Esophagus (tissue), 2 donors: ENCODE measurements at regions not wholly inside any gene's neighbourhood (a gene's known extent, or its start where the extent isn't known, plus 50 kb on each side); places are given as distances from the start of the nearest gene placed in this dataset.
"Not testable (repeated sequence)": the region's sequence is repeated elsewhere in the genome, so short reads cannot be mapped to it uniquely, and the experiment has no call there.

Experiments used
- H3K27ac ChIP-seq, 2 donors: one replicate each; pipeline ENCODE4 v1.5.1; 2013; ENCODE audit warnings: low read depth in 2 of 2, mild to moderate bottlenecking in 2 of 2, inconsistent platforms in 1 of 2, low read length in 1 of 2, moderate library complexity in 1 of 2
- H3K27me3 ChIP-seq, 2 donors: one replicate each; pipeline ENCODE4 v1.6.1; 2013; ENCODE audit warnings: low read length in 2 of 2, control low read depth in 1 of 2, mild to moderate bottlenecking in 1 of 2; ENCODE audit not compliant: insufficient read depth in 2 of 2, control insufficient read depth in 1 of 2
- H3K36me3 ChIP-seq, 2 donors: one replicate each; pipeline ENCODE4 v1.6.1; 2013; ENCODE audit warnings: low read length in 1 of 2; ENCODE audit not compliant: control insufficient read depth in 2 of 2, insufficient read depth in 2 of 2
- H3K4me1 ChIP-seq, 2 donors: one replicate each; pipeline ENCODE4 v1.6.1; 2013; ENCODE audit warnings: low read length in 1 of 2; ENCODE audit not compliant: control insufficient read depth in 2 of 2, insufficient read depth in 2 of 2
- H3K4me3 ChIP-seq, 2 donors: one replicate each; pipeline ENCODE4 v1.5.1; 2013; ENCODE audit warnings: low read length in 2 of 2, mild to moderate bottlenecking in 2 of 2, low read depth in 1 of 2, moderate library complexity in 1 of 2
- H3K9me3 ChIP-seq, 2 donors: one replicate each; pipeline ENCODE4 v1.6.1; 2013; ENCODE audit warnings: mild to moderate bottlenecking in 2 of 2, low read depth in 1 of 2, low read length in 1 of 2, moderate library complexity in 1 of 2; ENCODE audit not compliant: control insufficient read depth in 2 of 2, insufficient read depth in 1 of 2
- WGBS, 2 donors: extraction: QIAGEN DNeasy Blood & Tissue Kit; methylation state at CpG; one replicate each; pipeline ENCODE4 v1.1.7; 2013; 5-methylcytosine and 5-hydroxymethylcytosine counted together
- donor health status: healthy with polysubstance abuse.
- donor health status: Bipolar disorder and iron deficiency.

DNA sequence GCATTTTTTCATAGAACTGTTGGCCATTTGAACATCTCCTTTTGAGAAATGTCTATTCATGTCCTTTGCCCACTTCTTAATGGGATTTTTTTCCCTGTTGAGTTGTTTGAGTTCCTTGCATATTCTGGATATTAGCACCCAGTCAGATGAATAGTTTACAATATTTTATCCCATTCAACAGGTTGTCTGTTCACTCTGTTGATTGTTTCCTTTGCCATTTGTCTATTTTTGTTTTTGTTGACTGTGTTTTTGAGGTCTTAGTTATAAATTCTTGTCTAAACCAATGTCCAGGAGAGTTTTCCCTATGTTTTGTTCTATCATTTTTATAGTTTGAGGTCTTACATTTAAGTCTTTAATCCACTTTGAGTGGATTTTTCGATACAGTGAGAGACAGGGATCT lies 139.0 kb upstream of the TNPO1 start:
- Histone ChIP-seq H3K36me3 (no peaks in the 10 kb centered on the region), H3K4me3 (no peak overlapping the region), H3K4me1 (no peaks in the 10 kb centered on the region), H3K27ac (no peak overlapping the region), H3K9me3 (no peaks in the 10 kb centered on the region), H3K27me3 (no peaks in the 10 kb centered on the region)
- WGBS, 2 donors: 55 to 78% methylated on average over 1 of the region's 1 CpG

DNA sequence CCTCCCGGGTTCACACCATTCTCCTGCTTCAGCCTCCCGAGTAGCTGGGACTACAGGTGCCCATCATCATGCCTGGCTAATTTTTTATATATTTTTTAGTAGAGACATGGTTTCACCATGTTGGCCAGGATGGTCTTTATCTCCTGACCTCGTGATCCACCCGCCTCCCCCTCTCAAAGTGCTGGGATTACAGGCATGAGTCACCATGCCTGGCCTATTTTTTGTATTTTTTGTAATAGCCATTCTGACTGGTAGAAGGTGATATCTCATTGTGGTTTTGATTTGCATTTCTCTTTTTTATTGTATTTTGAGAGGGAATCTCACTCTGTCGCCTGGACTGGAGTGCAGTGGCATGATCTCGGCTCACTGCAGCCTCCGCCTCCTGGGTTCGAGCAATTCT lies 139.6 kb upstream of the TNPO1 start:
- H3K4me1 ChIP-seq: not testable (repeated sequence)
- WGBS, 2 donors: 92 to 94% methylated on average over 8 of the region's 8 CpGs

DNA sequence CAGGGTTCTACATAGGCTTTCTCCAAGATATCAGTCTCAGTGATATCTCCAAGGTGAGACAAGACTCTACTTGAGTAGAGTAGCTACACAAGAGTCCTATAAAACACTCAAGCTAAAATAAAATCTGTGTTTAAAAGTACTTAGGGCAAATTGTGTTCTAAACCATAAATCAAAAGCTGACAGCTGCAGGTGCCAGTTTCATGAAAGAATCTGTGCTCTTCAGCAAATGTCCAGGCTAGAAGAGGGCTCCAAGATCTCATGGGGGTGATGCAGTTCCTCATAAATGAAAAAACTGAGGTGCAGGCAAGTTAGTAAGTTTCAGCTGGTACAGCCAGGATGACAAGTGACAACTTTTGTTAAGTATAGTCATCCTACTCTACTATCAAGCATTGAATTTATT lies 142.8 kb upstream of the TNPO1 start:
- H3K27ac ChIP-seq: no peak overlapping the region
- H3K36me3 ChIP-seq: no peaks in the 10 kb centered on the region
- no peaks in the 10 kb centered on the region for H3K9me3 ChIP-seq
- H3K4me3 ChIP-seq: no peak overlapping the region
- H3K4me1 ChIP-seq: no peaks in the 10 kb centered on the region
- no peaks in the 10 kb centered on the region for H3K27me3 ChIP-seq

More for the DNA sequence above, 139.6 kb upstream of the TNPO1 start:
- H3K27me3 ChIP-seq, H3K36me3 ChIP-seq, H3K4me3 ChIP-seq, H3K27ac ChIP-seq, H3K9me3 ChIP-seq: not testable (repeated sequence)

DNA sequence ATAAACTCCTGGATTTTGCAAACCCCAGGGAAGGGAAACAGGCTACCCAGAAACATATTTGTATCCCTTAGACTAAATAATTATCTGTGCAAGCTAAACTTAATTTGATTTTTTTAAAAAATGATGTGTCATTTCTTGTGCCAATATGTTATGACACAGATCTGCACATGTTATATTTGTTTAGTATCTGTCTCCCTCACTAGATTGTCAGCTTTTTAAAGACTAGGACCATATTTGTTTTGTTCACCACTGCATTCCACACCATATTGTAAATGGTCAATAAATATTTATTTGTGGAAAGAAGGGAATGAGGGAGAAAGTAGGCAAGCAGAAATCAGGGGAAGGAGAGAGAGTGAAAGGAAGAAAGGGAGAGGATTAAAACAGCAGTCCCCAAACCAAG lies 143.3 kb upstream of the TNPO1 start:
- Histone ChIP-seq H3K27ac (no peak overlapping the region), H3K27me3 (no peaks in the 10 kb centered on the region), H3K4me1 (no peaks in the 10 kb centered on the region), H3K4me3 (no peak overlapping the region), H3K9me3 (no peaks in the 10 kb centered on the region), H3K36me3 (no peaks in the 10 kb centered on the region)

DNA sequence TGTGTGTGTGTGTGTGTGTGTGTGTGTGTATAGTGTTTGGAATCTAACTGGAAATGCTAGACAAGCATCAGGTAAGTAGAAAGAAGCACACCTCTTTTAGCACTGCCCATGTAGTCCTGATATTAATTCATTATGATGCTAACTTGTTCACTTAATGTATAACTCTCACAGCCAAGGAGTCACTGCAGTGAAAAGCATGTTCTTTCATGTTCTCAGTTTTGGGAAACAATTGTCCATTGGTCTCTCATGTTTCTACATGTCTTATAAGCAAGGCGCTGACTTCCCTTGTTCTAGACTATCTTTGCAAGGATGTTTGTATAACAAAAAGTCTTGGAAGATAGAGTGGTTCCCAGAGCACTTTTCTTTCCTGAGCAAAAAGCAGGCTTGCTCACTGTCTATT lies 148.8 kb upstream of the TNPO1 start:
- Histone ChIP-seq H3K4me1 (peaks cover 0 to 2% of the 10 kb centered on the region in 2 donors), H3K9me3 (no peaks in the 10 kb centered on the region), H3K4me3 (no peak overlapping the region), H3K27ac (no peak overlapping the region), H3K27me3 (no peaks in the 10 kb centered on the region), H3K36me3 (no peaks in the 10 kb centered on the region)
- 56 to 66% methylated on average over 1 of the region's 1 CpG for WGBS, 2 donors

DNA sequence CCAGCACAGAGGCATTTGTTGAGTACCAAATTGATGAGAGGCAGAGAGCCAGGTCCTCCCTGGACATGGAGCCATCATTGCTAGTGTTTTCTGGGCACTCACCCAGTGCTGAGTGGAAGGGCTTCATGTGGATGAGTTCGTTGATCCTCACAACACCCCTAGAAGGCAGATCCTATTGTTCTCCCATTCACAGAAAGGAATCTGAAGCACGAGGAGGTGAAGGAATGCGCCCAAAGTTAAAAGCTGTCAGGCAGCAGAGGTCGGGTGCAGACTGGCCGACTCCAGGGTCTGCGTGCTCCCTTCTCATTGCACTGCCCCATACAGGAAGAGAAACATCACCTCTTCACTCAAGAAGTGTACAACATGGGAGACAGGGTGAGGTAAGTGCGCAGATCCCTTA lies 153.5 kb upstream of the TNPO1 start:
- peaks cover 0 to 2% of the 10 kb centered on the region in 2 donors for H3K4me1 ChIP-seq
- H3K36me3 ChIP-seq: no peaks in the 10 kb centered on the region
- no peak overlapping the region for H3K27ac ChIP-seq
- no peaks in the 10 kb centered on the region for H3K9me3 ChIP-seq
- no peak overlapping the region for H3K4me3 ChIP-seq
- H3K27me3 ChIP-seq: peaks cover 0 to 4% of the 10 kb centered on the region in 2 donors
- WGBS, 2 donors: 73 to 80% methylated on average over 7 of the region's 7 CpGs

DNA sequence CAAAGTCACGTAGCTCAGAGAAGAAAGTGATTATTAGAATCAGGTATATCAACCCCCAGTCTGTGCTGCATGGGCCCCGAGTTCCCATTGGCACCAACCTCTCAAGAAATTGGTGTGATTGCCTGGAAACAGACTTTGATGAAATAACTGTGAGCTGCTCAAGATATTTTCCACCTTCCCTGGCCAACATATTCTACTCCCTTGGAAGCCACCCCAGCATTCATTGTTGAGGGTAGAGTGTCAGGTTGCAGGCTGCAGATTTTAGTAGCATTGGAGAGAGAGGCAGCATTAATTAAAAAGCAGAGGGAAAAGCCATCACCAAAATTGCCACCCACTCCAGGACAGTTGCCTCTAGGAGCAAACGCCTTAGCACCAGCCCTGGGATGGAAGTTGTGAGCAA lies 154.2 kb upstream of the TNPO1 start:
- H3K4me1 ChIP-seq: peaks cover 0 to 2% of the 10 kb centered on the region in 2 donors
- no peak overlapping the region for H3K4me3 ChIP-seq
- H3K27me3 ChIP-seq: peaks cover 0 to 4% of the 10 kb centered on the region in 2 donors
- no peaks in the 10 kb centered on the region for H3K9me3 ChIP-seq
- H3K27ac ChIP-seq: no peak overlapping the region
- no peaks in the 10 kb centered on the region for H3K36me3 ChIP-seq
- WGBS, 2 donors: 66 to 69% methylated on average over 3 of the region's 3 CpGs

DNA sequence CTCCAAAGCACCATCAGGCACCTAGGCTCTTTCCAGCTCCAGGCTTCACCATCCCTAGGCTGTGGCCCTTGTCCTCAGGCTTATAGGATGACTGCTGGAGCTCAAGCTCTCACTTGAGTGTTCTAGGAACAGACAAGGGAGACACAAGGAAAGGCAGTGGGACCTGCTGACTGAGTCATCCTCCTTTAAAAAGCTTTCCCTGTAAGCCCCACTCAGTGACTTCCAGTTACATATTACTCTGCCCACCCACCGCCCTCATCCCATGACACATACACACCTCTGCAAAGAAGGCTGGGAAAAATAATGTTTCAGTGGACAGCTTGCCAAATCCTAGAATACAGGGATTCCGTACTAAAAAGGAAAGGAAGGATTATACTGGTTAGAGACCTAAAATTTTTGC lies 154.2 kb upstream of the ZNF366 start:
- Histone ChIP-seq H3K36me3 (no peaks in the 10 kb centered on the region), H3K4me3 (no peak overlapping the region), H3K4me1 (no peaks in the 10 kb centered on the region), H3K27ac (no peak overlapping the region), H3K27me3 (peaks cover 0 to 4% of the 10 kb centered on the region in 2 donors), H3K9me3 (no peaks in the 10 kb centered on the region)
- WGBS, 2 donors: 52 to 66% methylated on average over 2 of the region's 2 CpGs

DNA sequence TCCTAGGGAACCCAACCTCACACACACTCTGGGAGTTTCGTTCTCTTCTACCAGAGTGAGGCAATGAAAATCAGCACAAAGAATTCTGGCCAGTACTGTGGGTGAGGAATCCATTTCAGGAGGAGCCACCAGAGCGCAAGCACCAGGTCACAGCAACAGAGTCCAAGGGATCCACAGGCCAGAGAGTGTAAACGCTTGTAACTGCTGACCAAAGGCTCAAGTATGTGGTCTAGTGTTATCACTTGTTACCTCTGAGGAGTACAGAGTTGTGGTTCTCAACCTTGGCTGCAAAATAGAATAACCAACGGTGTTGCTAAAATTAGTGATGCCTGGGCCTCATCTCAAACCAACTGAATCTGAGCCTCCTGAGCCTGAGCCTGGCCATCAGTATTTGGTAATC lies 152.5 kb upstream of the ZNF366 start:
- Histone ChIP-seq H3K4me1 (no peaks in the 10 kb centered on the region), H3K27ac (no peak overlapping the region), H3K4me3 (no peak overlapping the region), H3K36me3 (no peaks in the 10 kb centered on the region), H3K27me3 (peaks cover 0 to 4% of the 10 kb centered on the region in 2 donors), H3K9me3 (no peaks in the 10 kb centered on the region)
- 92 to 93% methylated on average over 4 of the region's 4 CpGs for WGBS, 2 donors

DNA sequence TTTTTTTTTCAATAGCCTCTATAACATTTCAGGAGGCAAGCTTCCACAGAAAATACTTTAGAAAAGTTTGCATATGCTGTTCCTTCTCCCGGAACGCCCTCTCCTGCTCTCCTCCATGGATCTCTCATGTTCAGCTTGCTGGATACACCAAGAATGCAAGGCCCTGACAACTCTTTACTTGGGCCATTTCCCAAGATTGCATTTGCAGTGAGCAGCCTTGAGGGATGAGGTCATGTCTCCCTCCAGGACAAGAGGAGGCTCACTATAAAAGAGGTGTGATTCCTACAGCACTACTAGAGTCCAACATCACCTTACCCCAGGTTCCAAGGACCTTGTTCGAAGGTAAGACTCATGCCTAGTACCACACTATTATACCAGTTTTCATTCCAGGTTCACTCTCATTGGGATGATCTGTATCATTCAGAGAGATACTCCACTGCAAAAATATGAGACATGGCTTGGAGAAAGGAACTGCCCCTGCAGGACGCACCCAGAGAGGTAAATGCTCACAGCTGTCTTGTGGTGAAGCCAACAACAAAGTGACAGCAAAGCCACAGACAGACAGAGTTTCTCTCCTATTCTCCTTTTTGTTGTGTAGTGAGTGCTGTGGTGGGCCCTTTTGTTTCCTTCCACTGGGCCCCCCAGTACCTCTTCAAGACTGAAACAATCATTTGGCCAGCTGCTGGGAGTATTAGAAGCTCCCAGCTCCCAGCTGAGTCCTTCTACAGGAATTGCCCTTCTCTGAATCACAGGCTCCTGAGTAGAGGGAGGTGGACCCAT lies 151.7 kb upstream of the ZNF366 start:
- WGBS, 2 donors: 90 to 92% methylated on average over 4 of the region's 4 CpGs

More for the DNA sequence above, 151.7 kb upstream of the ZNF366 start:
- no peaks in the 10 kb centered on the region for H3K36me3 ChIP-seq
- peaks cover 0 to 4% of the 10 kb centered on the region in 2 donors for H3K27me3 ChIP-seq
- H3K9me3 ChIP-seq: no peaks in the 10 kb centered on the region
- H3K4me1 ChIP-seq: no peaks in the 10 kb centered on the region
- H3K27ac ChIP-seq: no peak overlapping the region
- H3K4me3 ChIP-seq: no peak overlapping the region
